AG09319 (cell line): ENCODE measurements at regions not wholly inside any gene's neighbourhood (a gene's known extent, or its start where the extent isn't known, plus 50 kb on each side); places are given as distances from the start of the nearest gene placed in this dataset.

ENCODE experiments used
- DNase-seq: peaks from one replicate; pipeline ENCODE4 v3.0.0-alpha.2; 2010; ENCODE audit warnings: low read depth; ENCODE audit errors: extremely low read depth
- CTCF ChIP-seq: IDR thresholded peaks from 2 replicates; pipeline ENCODE4 v1.5.1; 2011; ENCODE audit warnings: low read depth, mild to moderate bottlenecking, inconsistent platforms, low read length, moderate library complexity

GRCh38 chr9:3054017-3054586, 210.2 kb upstream of the PUM3 start:
- no peak for TF ChIP-seq CTCF
- no peak for DNase-seq

GRCh38 chr9:3049636-3050035, 205.7 kb upstream of the PUM3 start:
- no peak for DNase-seq
- no peak for TF ChIP-seq CTCF

- DNase-seq = no peak
- TF ChIP-seq CTCF = no peak
These were observed 204.0 kb upstream of the PUM3 start for GRCh38 chr9:3047912-3048311.

- no peak for DNase-seq
- no peak for TF ChIP-seq CTCF
These were observed 201.3 kb upstream of the PUM3 start for GRCh38 chr9:3045153-3045552.

- no peak for DNase-seq
- TF ChIP-seq CTCF = no peak
These were observed 199.5 kb upstream of the PUM3 start for GRCh38 chr9:3043369-3043768.

GRCh38 chr9:3040761-3041160, 196.9 kb upstream of the PUM3 start:
- TF ChIP-seq CTCF = no peak
- DNase-seq = no peak

GRCh38 chr9:3036333-3036700, 192.4 kb upstream of the PUM3 start:
- no peak for DNase-seq
- no peak for TF ChIP-seq CTCF
